Upper lobe of left lung (tissue), 6 donors: ENCODE measurements at regions not wholly inside any gene's neighbourhood (a gene's known extent, or its start where the extent isn't known, plus 50 kb on each side); places are given as distances from the start of the nearest gene placed in this dataset.

Source experiments
- ATAC-seq, 2 donors: fragments of 200-7000 bp; cut with Tn5 transposase; one replicate each; pipeline ENCODE4 v1.9.1; 2022; ENCODE audit warnings: mild to moderate bottlenecking in 2 of 2, moderate library complexity in 2 of 2; ENCODE audit not compliant: low FRiP score in 2 of 2
- DNase-seq, 2 donors: peaks; one replicate each; pipeline ENCODE4 v3.0.0-alpha.2; 2019 to 2020
- H3K27ac ChIP-seq, 4 donors: fragments of 200-600 bp; sonication (generic); one replicate each; pipeline ENCODE4 v1.5.1; 2016 to 2019
- H3K27me3 ChIP-seq, 4 donors: fragments of 200-600 bp; sonication (generic); one replicate each; pipeline ENCODE4 v1.5.1; 2017 to 2019
- H3K36me3 ChIP-seq, 4 donors: fragments of 200-600 bp; sonication (generic); one replicate each; pipeline ENCODE4 v1.5.1; 2016 to 2019
- H3K4me1 ChIP-seq, 4 donors: fragments of 200-600 bp; sonication (generic); one replicate each; pipeline ENCODE4 v1.5.1; 2018 to 2019
- H3K4me3 ChIP-seq, 4 donors: fragments of 200-600 bp; sonication (generic); one replicate each; pipeline ENCODE4 v1.5.1; 2017 to 2019; ENCODE audit warnings: mild to moderate bottlenecking in 2 of 4, moderate library complexity in 1 of 4
- H3K9me3 ChIP-seq, 4 donors: fragments of 200-600 bp; sonication (generic); one replicate each; pipeline ENCODE4 v1.5.1; 2018 to 2019
- CTCF ChIP-seq, 6 experiments: fragments of 450-650 bp in 4 of 6; fragments of 200-600 bp in 2 of 6; sonication (generic) in 2 of 6; IDR thresholded peaks; one replicate each; pipeline ENCODE4 v1.5.1; 2016 to 2019; ENCODE audit warnings: antibody characterized with exemption in 6 of 6
- EP300 ChIP-seq, 4 donors: sonication (generic); formaldehyde crosslinking; IDR thresholded peaks; one replicate each; pipeline ENCODE4 v1.5.1; 2017; ENCODE audit warnings: antibody characterized with exemption in 4 of 4, control low read depth in 2 of 4
- POLR2A ChIP-seq, 4 donors: fragments of 450-650 bp; IDR thresholded peaks; one replicate each; pipeline ENCODE4 v1.5.1; 2016 to 2017; ENCODE audit warnings: antibody characterized with exemption in 4 of 4, mild to moderate bottlenecking in 2 of 4
- POLR2AphosphoS5 ChIP-seq, 2 donors: sonication (generic); formaldehyde crosslinking; IDR thresholded peaks; one replicate each; pipeline ENCODE4 v1.5.1; 2017; ENCODE audit warnings: antibody characterized with exemption in 2 of 2
- WGBS, 2 donors: methylation state at CpG; one replicate each; pipeline ENCODE4 v1.1.5; 2017 to 2018; 5-methylcytosine and 5-hydroxymethylcytosine counted together
- donor health status: DM: no; HTN: no; CAD: no; lungs with moderate emphysema.
- donor health status: DM: no; HTN: yes; CAD: no; lungs with severe emphysema.

DNA sequence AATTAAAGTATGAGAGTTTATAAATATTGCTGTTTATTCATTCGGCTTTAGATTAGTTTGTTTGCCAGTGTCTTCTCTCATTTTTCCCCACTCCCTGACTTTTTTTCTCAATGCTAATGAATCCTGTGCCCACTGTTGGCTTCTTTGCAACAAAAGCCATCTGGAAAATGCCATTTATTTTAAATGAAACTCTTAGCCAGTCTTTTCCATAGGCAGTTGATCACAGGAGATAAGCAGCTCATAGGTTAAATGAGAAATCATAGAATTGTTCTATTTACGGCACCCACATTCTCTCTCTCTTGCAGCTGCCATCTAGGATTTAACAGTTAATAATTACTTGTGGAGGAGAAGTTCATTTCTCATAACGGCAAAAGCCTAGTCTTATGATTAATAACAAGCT, 249.3 kb upstream of the POM121L12 start:
- H3K27me3 ChIP-seq = no peaks in the 10 kb centered on the region
- 57 to 64% methylated on average over 3 of the region's 3 CpGs for WGBS, 2 donors
- ATAC-seq = no peak
- no peak for DNase-seq
- no peaks in the 10 kb centered on the region for H3K36me3 ChIP-seq
- H3K4me1 ChIP-seq = no peaks in the 10 kb centered on the region
- no peak overlapping the region for H3K27ac ChIP-seq
- TF ChIP-seq POLR2A (IDR thresholded peaks at IDR 0.05) (no peak), POLR2AphosphoS5 (IDR thresholded peaks at IDR 0.05) (no peak), EP300 (IDR thresholded peaks at IDR 0.05) (no peak), CTCF (IDR thresholded peaks at IDR 0.05) (no peak)
- H3K4me3 ChIP-seq = no peak overlapping the region
- H3K9me3 ChIP-seq = no peaks in the 10 kb centered on the region

DNA sequence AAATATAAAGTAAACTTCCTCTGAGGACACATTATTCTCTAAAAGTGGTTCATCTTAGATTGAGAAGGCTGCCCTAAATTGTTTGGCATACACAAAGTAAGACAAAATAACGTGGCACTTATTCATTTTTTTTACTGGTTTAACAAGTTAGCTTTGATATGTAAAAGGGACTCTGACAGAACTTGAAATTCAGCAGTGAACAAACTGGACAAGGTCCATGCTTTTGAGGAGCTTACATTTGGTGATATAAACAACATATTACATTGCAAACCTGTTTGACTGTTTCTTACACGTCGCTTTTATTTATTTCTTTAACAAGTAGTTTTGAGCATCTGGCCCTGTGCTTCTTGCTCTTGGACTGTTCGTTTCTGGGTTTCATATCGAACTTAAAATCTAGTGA, 253.1 kb upstream of the POM121L12 start:
- H3K36me3 ChIP-seq = no peaks in the 10 kb centered on the region
- no peak for ATAC-seq
- H3K27me3 ChIP-seq = no peaks in the 10 kb centered on the region

DNA sequence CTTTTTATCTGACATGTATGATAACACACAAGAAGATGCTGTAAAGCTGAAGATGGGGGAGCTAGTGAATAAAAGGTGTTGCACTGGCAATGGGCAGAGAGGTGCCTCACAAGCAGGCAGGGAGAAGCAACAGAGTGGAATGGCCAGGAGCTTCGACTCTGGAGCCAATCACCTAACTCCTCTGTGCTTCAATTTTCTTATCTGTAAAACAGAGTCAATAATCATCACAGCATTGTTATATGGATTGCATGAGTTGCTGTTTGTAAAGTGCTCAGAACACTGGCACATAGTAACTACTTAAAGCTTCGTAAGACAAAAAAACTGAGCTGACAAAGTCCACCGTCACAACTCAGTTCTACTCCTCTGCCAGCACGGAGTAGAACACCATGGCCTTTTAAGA, 254.2 kb upstream of the POM121L12 start:
- H3K36me3 ChIP-seq = no peaks in the 10 kb centered on the region
- ATAC-seq = no peak
- no peak overlapping the region for H3K4me3 ChIP-seq
- 69 to 86% methylated on average over 4 of the region's 4 CpGs for WGBS, 2 donors
- no peak overlapping the region for H3K27ac ChIP-seq
- DNase-seq = no peak
- no peaks in the 10 kb centered on the region for H3K4me1 ChIP-seq
- H3K27me3 ChIP-seq = no peaks in the 10 kb centered on the region
- no peak for TF ChIP-seq POLR2A (IDR thresholded peaks at IDR 0.05)
- TF ChIP-seq POLR2AphosphoS5 (IDR thresholded peaks at IDR 0.05) = no peak
- TF ChIP-seq CTCF (IDR thresholded peaks at IDR 0.05) = no peak
- TF ChIP-seq EP300 (IDR thresholded peaks at IDR 0.05) = no peak
- H3K9me3 ChIP-seq = no peaks in the 10 kb centered on the region

More for the DNA sequence above, 253.1 kb upstream of the POM121L12 start:
- no peak for DNase-seq
- WGBS, 2 donors = 62 to 67% methylated on average over 5 of the region's 5 CpGs
- H3K9me3 ChIP-seq = no peaks in the 10 kb centered on the region
- H3K4me1 ChIP-seq = no peaks in the 10 kb centered on the region
- TF ChIP-seq POLR2AphosphoS5 (IDR thresholded peaks at IDR 0.05) (no peak), CTCF (IDR thresholded peaks at IDR 0.05) (no peak), EP300 (IDR thresholded peaks at IDR 0.05) (no peak), POLR2A (IDR thresholded peaks at IDR 0.05) (no peak)
- H3K4me3 ChIP-seq = no peak overlapping the region
- no peak overlapping the region for H3K27ac ChIP-seq

DNA sequence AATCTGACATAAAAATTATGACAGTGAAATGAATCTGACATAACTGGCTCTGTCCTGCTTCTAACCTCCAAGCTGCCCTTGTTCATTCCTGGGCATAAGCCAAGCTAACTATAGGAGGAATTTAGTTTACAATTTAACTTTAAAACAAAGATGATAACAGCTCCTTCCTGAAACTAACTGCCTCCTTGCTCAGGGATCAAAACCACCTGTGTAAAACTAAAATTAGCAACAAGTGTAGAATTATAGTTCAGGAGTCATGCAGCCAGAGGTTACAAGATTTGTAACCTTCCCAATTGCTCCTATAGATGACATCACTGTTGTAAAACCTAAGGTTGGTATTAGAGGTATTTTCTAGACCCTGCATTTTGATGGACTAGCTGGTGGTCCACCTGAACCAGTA, 256.4 kb upstream of the POM121L12 start:
- TF ChIP-seq CTCF (IDR thresholded peaks at IDR 0.05) = no peak
- no peak for TF ChIP-seq POLR2A (IDR thresholded peaks at IDR 0.05)
- no peak for TF ChIP-seq POLR2AphosphoS5 (IDR thresholded peaks at IDR 0.05)
- TF ChIP-seq EP300 (IDR thresholded peaks at IDR 0.05) = no peak
- no peak for DNase-seq
- no peak overlapping the region for H3K4me3 ChIP-seq
- H3K9me3 ChIP-seq = no peaks in the 10 kb centered on the region
- H3K27me3 ChIP-seq = no peaks in the 10 kb centered on the region
- no peak for ATAC-seq
- H3K36me3 ChIP-seq = no peaks in the 10 kb centered on the region
- H3K4me1 ChIP-seq = no peaks in the 10 kb centered on the region
- no peak overlapping the region for H3K27ac ChIP-seq

- DNase-seq (no peak), ATAC-seq (no peak)
- H3K4me3 ChIP-seq = no peak overlapping the region
- TF ChIP-seq POLR2A (IDR thresholded peaks at IDR 0.05) (no peak), EP300 (IDR thresholded peaks at IDR 0.05) (no peak), POLR2AphosphoS5 (IDR thresholded peaks at IDR 0.05) (no peak), CTCF (IDR thresholded peaks at IDR 0.05) (no peak)
- no peaks in the 10 kb centered on the region for H3K9me3 ChIP-seq
- H3K27ac ChIP-seq = no peak overlapping the region
- H3K36me3 ChIP-seq = no peaks in the 10 kb centered on the region
- no peaks in the 10 kb centered on the region for H3K27me3 ChIP-seq
- no peaks in the 10 kb centered on the region for H3K4me1 ChIP-seq
- 67 to 73% methylated on average over 5 of the region's 5 CpGs for WGBS, 2 donors
Observed at GRCh38 chr7:52777051-52777822, 258.2 kb upstream of the POM121L12 start.
